Thoracic aorta (tissue), 2 donors: ENCODE measurements at regions not wholly inside any gene's neighbourhood (a gene's known extent, or its start where the extent isn't known, plus 50 kb on each side); places are given as distances from the start of the nearest gene placed in this dataset.

ENCODE experiments used
- ATAC-seq: fragments of 150-250 bp; one replicate; pipeline ENCODE4 v1.8.0; 2017; ENCODE audit warnings: low read depth; ENCODE audit not compliant: insufficient number of reproducible peaks, low FRiP score
- DNase-seq: peaks from one replicate; pipeline ENCODE4 v3.0.0-alpha.2; 2020; ENCODE audit warnings: low spot score
- H3K27ac ChIP-seq, 2 donors: fragments of 200-600 bp; sonication (generic); 1 replicate in 1 of 2; 2 replicates in 1 of 2; pipeline ENCODE4 v1.5.1; 2016; ENCODE audit warnings: mild to moderate bottlenecking in 2 of 2, moderate library complexity in 2 of 2
- H3K27me3 ChIP-seq: fragments of 200-600 bp; sonication (generic); replicated peaks from 2 replicates; pipeline ENCODE4 v1.6.0; 2016; ENCODE audit warnings: mild to moderate bottlenecking; ENCODE audit not compliant: insufficient read depth
- H3K36me3 ChIP-seq: fragments of 200-600 bp; sonication (generic); one replicate; pipeline ENCODE4 v1.5.1; 2016
- H3K4me1 ChIP-seq, 2 donors: fragments of 200-600 bp; sonication (generic); 1 replicate in 1 of 2; 2 replicates in 1 of 2; pipeline versions ENCODE4 v1.5.1 to v1.6.0; 2016; ENCODE audit warnings: low read depth in 2 of 2, mild to moderate bottlenecking in 1 of 2; ENCODE audit not compliant: control insufficient read depth in 1 of 2
- H3K4me3 ChIP-seq: fragments of 200-600 bp; sonication (generic); 2 replicates; pipeline ENCODE4 v1.5.1; 2016; ENCODE audit warnings: mild to moderate bottlenecking
- H3K9me3 ChIP-seq: fragments of 200-600 bp; sonication (generic); 2 replicates; pipeline ENCODE4 v1.5.1; 2016
- TF ChIP-seq, protein P1 (sequence below): fragments of 200-600 bp; sonication (generic); IDR thresholded peaks from one replicate; pipeline ENCODE4 v1.5.1; 2019; ENCODE audit warnings: antibody characterized with exemption

- Histone ChIP-seq H3K36me3 (no peaks in the 10 kb centered on the region), H3K27me3 (no peaks in the 10 kb centered on the region), H3K27ac (no peak overlapping the region), H3K4me3 (no peak overlapping the region), H3K4me1 (no peaks in the 10 kb centered on the region), H3K9me3 (no peaks in the 10 kb centered on the region)
- no peak for DNase-seq
- no peak for ATAC-seq
- TF ChIP-seq, protein P1, sequence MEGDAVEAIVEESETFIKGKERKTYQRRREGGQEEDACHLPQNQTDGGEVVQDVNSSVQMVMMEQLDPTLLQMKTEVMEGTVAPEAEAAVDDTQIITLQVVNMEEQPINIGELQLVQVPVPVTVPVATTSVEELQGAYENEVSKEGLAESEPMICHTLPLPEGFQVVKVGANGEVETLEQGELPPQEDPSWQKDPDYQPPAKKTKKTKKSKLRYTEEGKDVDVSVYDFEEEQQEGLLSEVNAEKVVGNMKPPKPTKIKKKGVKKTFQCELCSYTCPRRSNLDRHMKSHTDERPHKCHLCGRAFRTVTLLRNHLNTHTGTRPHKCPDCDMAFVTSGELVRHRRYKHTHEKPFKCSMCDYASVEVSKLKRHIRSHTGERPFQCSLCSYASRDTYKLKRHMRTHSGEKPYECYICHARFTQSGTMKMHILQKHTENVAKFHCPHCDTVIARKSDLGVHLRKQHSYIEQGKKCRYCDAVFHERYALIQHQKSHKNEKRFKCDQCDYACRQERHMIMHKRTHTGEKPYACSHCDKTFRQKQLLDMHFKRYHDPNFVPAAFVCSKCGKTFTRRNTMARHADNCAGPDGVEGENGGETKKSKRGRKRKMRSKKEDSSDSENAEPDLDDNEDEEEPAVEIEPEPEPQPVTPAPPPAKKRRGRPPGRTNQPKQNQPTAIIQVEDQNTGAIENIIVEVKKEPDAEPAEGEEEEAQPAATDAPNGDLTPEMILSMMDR: no peak
Observed at GRCh38 chr13:103517768-103518102, 451.5 kb upstream of the SLC10A2 start.

GRCh38 chr13:103517066-103517767 is 451.0 kb upstream of the SLC10A2 start:
- TF ChIP-seq, protein P1: no peak
- H3K4me3 ChIP-seq: no peak overlapping the region
- no peaks in the 10 kb centered on the region for H3K27me3 ChIP-seq
- H3K36me3 ChIP-seq: no peaks in the 10 kb centered on the region
- DNase-seq (no peak), ATAC-seq (no peak)
- H3K9me3 ChIP-seq: no peaks in the 10 kb centered on the region
- H3K27ac ChIP-seq: no peak overlapping the region
- H3K4me1 ChIP-seq: no peaks in the 10 kb centered on the region

DNA sequence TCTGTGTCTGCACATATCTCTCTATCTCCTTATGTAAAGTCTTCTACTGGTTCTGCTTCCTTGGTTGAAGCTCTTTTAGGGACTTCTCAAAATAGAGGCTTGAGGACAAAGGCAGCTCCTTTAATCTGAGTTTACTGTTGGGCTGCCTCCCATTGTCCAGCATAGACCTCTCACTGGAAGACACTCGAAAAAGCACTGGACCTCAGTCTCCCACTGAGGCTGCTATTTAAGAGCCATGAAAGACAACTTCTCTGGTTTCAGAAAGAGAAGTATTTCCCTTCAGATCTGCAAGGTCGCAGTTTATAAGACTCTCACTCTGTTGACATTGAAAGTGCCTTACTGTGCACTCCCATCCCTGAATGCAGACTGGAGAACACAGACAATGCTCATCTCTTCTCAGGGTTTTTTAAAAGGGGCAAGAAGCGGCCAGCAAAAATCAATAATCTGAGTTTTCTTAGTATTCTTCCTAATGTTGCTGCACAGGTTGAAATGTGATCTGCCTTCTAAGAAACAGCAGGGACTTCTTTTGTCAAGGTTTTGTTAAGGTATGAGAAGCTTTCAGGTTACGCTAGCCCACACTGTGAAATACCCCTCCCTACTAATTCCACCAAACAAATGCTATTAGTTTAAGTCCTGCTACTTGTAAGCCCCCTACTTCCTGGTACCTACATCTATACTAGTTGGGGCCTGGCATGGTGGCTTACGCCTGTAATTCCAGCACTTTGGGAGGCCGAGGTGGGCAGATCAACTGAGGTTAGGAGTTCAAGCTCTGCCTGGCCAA is 450.0 kb upstream of the SLC10A2 start:
- Histone ChIP-seq H3K4me3 (no peak overlapping the region), H3K4me1 (no peaks in the 10 kb centered on the region), H3K36me3 (no peaks in the 10 kb centered on the region), H3K27me3 (no peaks in the 10 kb centered on the region), H3K27ac (no peak overlapping the region), H3K9me3 (no peaks in the 10 kb centered on the region)
- DNase-seq (no peak), ATAC-seq (no peak)
- TF ChIP-seq, protein P1: no peak

DNA sequence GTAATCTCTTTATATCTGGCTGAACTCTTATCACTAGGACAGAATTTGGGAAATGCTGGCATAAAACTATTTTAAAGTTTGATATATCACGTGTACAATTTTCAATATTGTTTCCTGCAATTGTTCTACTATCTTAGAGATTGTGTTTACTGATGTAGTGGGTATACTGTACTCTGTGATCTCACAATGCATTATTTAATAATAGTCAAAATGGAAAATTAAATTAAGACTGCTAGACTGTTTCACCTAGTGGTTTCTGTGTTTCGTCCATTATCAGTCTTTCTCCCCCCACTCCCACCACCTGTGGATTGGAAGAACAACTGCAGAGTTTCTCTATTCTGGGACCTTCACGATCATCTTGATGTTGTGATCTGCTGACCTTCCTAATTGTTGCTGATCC is 449.2 kb upstream of the SLC10A2 start:
- Histone ChIP-seq H3K4me3 (no peak overlapping the region), H3K9me3 (no peaks in the 10 kb centered on the region), H3K4me1 (peaks cover 0 to 6% of the 10 kb centered on the region in 2 donors), H3K27ac (no peak overlapping the region), H3K27me3 (no peaks in the 10 kb centered on the region), H3K36me3 (no peaks in the 10 kb centered on the region)
- TF ChIP-seq, protein P1: no peak
- ATAC-seq (no peak), DNase-seq (no peak)

DNA sequence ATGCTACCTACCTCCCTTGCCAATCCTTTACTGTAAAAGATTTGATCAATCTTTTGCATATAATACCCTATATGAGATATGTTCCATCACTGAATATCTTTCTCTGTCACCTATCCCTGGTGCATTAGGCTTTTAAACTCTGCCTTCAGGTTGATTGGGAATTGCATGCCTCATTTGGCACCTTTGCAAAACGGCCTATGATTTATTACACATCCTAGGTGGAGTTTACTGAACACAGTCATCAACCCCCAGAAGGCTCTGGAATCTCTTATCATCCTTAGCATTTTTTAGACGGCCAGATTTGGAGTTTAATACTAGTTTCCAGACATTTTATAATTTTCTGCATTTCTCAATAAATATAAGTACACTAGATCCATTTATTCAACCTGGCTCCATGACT is 448.4 kb upstream of the SLC10A2 start:
- H3K36me3 ChIP-seq: no peaks in the 10 kb centered on the region
- H3K27me3 ChIP-seq: no peaks in the 10 kb centered on the region
- H3K9me3 ChIP-seq: no peaks in the 10 kb centered on the region
- H3K27ac ChIP-seq: no peak overlapping the region
- no peak overlapping the region for H3K4me3 ChIP-seq
- TF ChIP-seq, protein P1: no peak
- DNase-seq (no peak), ATAC-seq (no peak)
- peaks cover 0 to 10% of the 10 kb centered on the region in 2 donors for H3K4me1 ChIP-seq
